ENCODE measurements at regions not wholly inside any gene's neighbourhood (a gene's known extent, or its start where the extent isn't known, plus 50 kb on each side); places are given as distances from the start of the nearest gene placed in this dataset.

- TF ChIP-seq CTCF (IDR thresholded peaks at IDR 0.05 in 8 of 11, conservative IDR thresholded peaks at IDR 0.05 in 3 of 11) (no peak), POLR2A (IDR thresholded peaks at IDR 0.05) (no peak), POLR2AphosphoS5 (IDR thresholded peaks at IDR 0.05) (no peak)
Observed at GRCh38 chr12:75877763-75878621, 153.6 kb downstream of the PHLDA1 start.

Measured in spleen (tissue), 7 donors.